ENCODE measurements at regions not wholly inside any gene's neighbourhood (a gene's known extent, or its start where the extent isn't known, plus 50 kb on each side); places are given as distances from the start of the nearest gene placed in this dataset.

DNA sequence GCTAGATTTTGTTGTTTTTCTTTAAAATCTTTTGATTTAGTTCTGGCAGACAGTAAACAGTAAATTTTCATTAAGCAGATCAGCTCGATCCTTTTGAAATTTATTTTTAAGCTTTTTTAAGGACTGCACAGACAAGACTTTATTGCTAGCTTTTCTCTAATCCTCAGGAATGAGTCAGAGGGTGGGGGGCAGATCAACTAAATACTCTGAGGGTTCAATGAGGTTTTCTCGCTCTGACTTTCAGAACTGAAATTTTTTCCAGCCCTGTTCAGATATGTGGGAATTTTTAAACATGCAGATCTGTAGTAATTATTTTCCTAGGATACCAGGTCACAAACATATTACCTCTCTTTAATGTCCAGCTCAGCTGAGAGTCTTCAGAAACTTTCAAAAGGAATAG lies 977.2 kb downstream of the CDH11 start:
- no peaks in the 10 kb centered on the region for H3K36me3 ChIP-seq
- H3K27ac ChIP-seq = no peak overlapping the region
- no peaks in the 10 kb centered on the region for H3K9me3 ChIP-seq
- TF ChIP-seq, protein P1, sequence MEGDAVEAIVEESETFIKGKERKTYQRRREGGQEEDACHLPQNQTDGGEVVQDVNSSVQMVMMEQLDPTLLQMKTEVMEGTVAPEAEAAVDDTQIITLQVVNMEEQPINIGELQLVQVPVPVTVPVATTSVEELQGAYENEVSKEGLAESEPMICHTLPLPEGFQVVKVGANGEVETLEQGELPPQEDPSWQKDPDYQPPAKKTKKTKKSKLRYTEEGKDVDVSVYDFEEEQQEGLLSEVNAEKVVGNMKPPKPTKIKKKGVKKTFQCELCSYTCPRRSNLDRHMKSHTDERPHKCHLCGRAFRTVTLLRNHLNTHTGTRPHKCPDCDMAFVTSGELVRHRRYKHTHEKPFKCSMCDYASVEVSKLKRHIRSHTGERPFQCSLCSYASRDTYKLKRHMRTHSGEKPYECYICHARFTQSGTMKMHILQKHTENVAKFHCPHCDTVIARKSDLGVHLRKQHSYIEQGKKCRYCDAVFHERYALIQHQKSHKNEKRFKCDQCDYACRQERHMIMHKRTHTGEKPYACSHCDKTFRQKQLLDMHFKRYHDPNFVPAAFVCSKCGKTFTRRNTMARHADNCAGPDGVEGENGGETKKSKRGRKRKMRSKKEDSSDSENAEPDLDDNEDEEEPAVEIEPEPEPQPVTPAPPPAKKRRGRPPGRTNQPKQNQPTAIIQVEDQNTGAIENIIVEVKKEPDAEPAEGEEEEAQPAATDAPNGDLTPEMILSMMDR (IDR thresholded peaks at IDR 0.05) = no peak
- no peak for DNase-seq (ENCODE audit: low spot score in 2 of 2)
- H3K4me1 ChIP-seq = no peaks in the 10 kb centered on the region
- H3K4me3 ChIP-seq = no peak overlapping the region
- no peaks in the 10 kb centered on the region for H3K27me3 ChIP-seq
- intact Hi-C loops (cut with DNase I) = no loop called here

DNA sequence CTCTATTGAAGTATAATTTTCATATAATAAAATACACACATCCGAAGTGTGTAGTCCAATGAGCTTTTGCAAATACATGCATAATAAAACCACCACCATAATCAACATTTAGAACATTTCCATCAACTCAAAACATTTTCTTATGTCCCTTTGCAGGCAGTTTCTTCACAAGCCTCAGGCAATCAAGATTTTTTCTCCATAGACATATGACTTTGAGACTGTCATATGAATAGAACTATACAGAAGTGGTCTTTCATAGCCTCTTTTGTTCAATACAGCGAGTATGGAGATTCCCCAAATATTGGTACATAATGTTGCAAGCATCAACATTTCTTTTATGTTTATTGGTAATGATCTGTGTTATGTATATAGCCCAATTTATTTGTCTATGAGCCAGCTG lies 983.2 kb downstream of the CDH11 start:
- H3K9me3 ChIP-seq = no peaks in the 10 kb centered on the region
- intact Hi-C loops (cut with DNase I) = no loop called here
- TF ChIP-seq, protein P1 (IDR thresholded peaks at IDR 0.05) = no peak
- no peak overlapping the region for H3K4me3 ChIP-seq
- H3K36me3 ChIP-seq = no peaks in the 10 kb centered on the region
- H3K4me1 ChIP-seq = no peaks in the 10 kb centered on the region
- no peak for DNase-seq (ENCODE audit: low spot score in 2 of 2)
- H3K27me3 ChIP-seq = no peaks in the 10 kb centered on the region
- no peak overlapping the region for H3K27ac ChIP-seq

DNA sequence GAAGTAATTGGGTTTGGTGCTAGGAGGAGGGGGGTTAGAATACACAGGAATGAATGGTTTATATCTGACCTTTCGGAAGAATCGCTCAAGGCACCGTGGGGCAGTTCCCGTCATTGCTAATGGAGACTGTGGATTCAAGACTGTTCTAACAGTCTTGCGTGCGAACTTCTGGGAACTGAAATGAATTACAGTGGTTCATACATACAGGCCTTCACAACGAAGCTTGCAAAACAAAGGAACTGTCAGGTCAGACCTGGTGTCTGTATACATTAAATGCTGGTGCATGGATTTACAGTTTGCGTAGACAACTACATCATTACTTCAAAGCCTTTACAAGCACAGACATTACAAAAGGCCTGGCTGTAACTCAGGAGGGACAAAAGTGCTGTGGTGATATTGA lies 983.9 kb downstream of the CDH11 start:
- intact Hi-C loops (cut with DNase I) = no loop called here
- no peaks in the 10 kb centered on the region for H3K36me3 ChIP-seq
- DNase-seq (ENCODE audit: low spot score in 2 of 2) = no peak
- H3K4me1 ChIP-seq = no peaks in the 10 kb centered on the region
- H3K9me3 ChIP-seq = no peaks in the 10 kb centered on the region
- no peaks in the 10 kb centered on the region for H3K27me3 ChIP-seq
- H3K27ac ChIP-seq = no peak overlapping the region
- TF ChIP-seq, protein P1 (IDR thresholded peaks at IDR 0.05) = no peak
- H3K4me3 ChIP-seq = no peak overlapping the region

DNA sequence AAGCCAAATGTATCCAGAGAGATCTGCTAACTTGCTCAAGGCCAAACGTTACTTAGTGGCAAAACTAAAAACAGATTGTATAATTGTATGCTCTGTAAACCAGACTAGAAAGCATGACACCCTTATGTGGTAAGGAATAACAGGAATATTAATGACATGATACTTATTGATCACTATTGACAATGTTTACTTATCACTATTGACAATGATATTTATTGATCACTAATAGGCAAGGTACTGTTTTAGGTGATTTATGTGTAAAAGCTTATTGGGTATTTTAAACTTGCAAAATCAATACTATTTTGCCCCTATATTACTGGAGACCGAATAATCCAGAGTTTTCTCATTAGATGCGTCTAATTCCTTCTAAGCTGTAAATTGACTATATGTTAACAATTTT lies 985.1 kb downstream of the CDH11 start:
- DNase-seq (ENCODE audit: low spot score in 2 of 2) = no peak
- no peaks in the 10 kb centered on the region for H3K36me3 ChIP-seq
- intact Hi-C loops (cut with DNase I) = no loop called here
- no peaks in the 10 kb centered on the region for H3K9me3 ChIP-seq
- no peaks in the 10 kb centered on the region for H3K27me3 ChIP-seq
- TF ChIP-seq, protein P1 (IDR thresholded peaks at IDR 0.05) = no peak
- no peak overlapping the region for H3K4me3 ChIP-seq
- no peaks in the 10 kb centered on the region for H3K4me1 ChIP-seq
- H3K27ac ChIP-seq = no peak overlapping the region

DNA sequence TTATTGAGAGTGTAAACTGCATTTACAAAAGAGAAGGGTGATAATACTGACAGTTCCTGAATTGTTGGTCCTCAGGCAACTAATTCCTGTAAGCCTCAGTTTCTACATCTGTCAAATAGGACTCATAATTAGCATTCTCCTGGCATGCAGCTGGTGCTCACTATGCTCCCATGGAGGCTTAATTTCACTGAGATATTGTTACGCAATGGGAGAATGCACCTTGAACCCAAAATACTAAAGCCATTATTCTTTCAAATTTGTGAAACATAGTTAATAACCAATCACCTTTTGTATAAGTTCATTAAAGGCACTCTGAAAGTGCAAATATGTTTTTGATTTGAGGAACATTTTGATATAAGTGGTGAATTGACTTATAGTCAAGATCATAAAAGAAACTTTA lies 985.5 kb downstream of the CDH11 start:
- Histone ChIP-seq H3K4me3 (no peak overlapping the region), H3K4me1 (no peaks in the 10 kb centered on the region), H3K27me3 (no peaks in the 10 kb centered on the region), H3K27ac (no peak overlapping the region), H3K9me3 (no peaks in the 10 kb centered on the region), H3K36me3 (no peaks in the 10 kb centered on the region)
- DNase-seq (ENCODE audit: low spot score in 2 of 2) = no peak
- TF ChIP-seq, protein P1 (IDR thresholded peaks at IDR 0.05) = no peak
- intact Hi-C loops (cut with DNase I) = no loop called here

DNA sequence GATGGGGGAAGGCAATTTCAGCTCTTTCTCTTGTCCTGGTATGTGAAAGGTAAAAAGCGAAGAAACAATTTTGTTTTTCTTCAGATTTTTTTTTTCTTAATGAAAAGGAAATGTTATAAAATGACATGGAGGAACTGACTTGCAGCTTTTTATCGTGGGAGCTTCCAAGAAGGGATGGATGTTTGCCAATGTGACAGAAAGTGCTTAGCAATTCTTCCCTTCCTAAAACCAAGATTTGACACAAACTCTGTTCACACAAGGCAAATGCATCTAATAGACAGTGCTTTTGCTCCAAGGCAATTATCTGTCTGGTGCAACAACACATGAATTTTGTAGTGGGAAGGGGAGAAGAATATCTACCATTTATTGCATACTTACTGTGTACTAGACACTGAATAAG lies 988.5 kb downstream of the CDH11 start:
- intact Hi-C loops (cut with DNase I) = no loop called here
- Histone ChIP-seq H3K36me3 (no peaks in the 10 kb centered on the region), H3K4me1 (no peaks in the 10 kb centered on the region), H3K4me3 (no peak overlapping the region), H3K9me3 (no peaks in the 10 kb centered on the region), H3K27ac (no peak overlapping the region), H3K27me3 (no peaks in the 10 kb centered on the region)
- TF ChIP-seq, protein P1 (IDR thresholded peaks at IDR 0.05) = no peak
- DNase-seq (ENCODE audit: low spot score in 2 of 2) = no peak

All from ascending aorta (tissue), 2 donors.